IMR-90 (cell line): ENCODE measurements at regions not wholly inside any gene's neighbourhood (a gene's known extent, or its start where the extent isn't known, plus 50 kb on each side); places are given as distances from the start of the nearest gene placed in this dataset.

Experiments
- ATAC-seq: fragments of 200-7000 bp; cut with Tn5 transposase; 2 replicates; pipeline ENCODE4 v1.9.1; 2020; ENCODE audit warnings: low read depth, mild to moderate bottlenecking, moderate library complexity
- BruUV-seq: library from RNA; stranded (reverse); fragments of 400-500 nt; replicated peaks from 2 replicates; lab custom pipeline; 2021; lab: Mats Ljungman, UMichigan
- CTCF ChIA-PET: fragments of 300-600 bp; formaldehyde crosslinking; extraction: SDS; loops from one replicate; lab custom pipeline; 2021; ENCODE audit warnings: antibody characterized with exemption; lab: Yijun Ruan, JAX
- POLR2A ChIA-PET: fragments of 300-600 bp; sonication (Branson Sonifier 250); formaldehyde crosslinking; loops from one replicate; lab custom pipeline; 2022; ENCODE audit warnings: antibody characterized with exemption; ENCODE audit not compliant: unreplicated experiment; lab: Charles Lee
- DNase-seq: peaks from one replicate; pipeline ENCODE4 v3.0.0; 2013
- H2AFZ ChIP-seq: replicated peaks from 2 replicates; pipeline ENCODE3; 2013; ENCODE audit warnings: low read length, mild to moderate bottlenecking; ENCODE audit not compliant: poor library complexity
- H2AK5ac ChIP-seq: 2 replicates; pipeline ENCODE4 v1.6.1; 2013; ENCODE audit warnings: low read depth, low read length, inconsistent platforms
- H2AK9ac ChIP-seq: replicated peaks from 2 replicates; pipeline ENCODE3; 2013; ENCODE audit warnings: mild to moderate bottlenecking, low read depth, low read length, moderate library complexity; ENCODE audit not compliant: poor library complexity
- H2BK120ac ChIP-seq: 2 replicates; pipeline ENCODE4 v1.6.1; 2013; ENCODE audit warnings: low read depth, low read length, inconsistent platforms
- H2BK15ac ChIP-seq: 3 replicates; pipeline ENCODE4 v1.6.1; 2013; ENCODE audit warnings: low read depth, low read length, inconsistent platforms
- H2BK20ac ChIP-seq: 2 replicates; pipeline ENCODE4 v1.6.1; 2013; ENCODE audit warnings: low read depth, mild to moderate bottlenecking, inconsistent platforms, low read length, moderate library complexity
- H2BK5ac ChIP-seq: 2 replicates; pipeline ENCODE4 v1.6.1; 2013; ENCODE audit warnings: mild to moderate bottlenecking, low read depth, low read length, inconsistent platforms; ENCODE audit not compliant: poor library complexity, severe bottlenecking
- H3K14ac ChIP-seq: replicated peaks from 2 replicates; pipeline ENCODE4 v1.6.1; 2013; ENCODE audit warnings: low read depth, low read length, inconsistent platforms
- H3K18ac ChIP-seq: 2 replicates; pipeline ENCODE4 v1.6.1; 2013; ENCODE audit warnings: low read depth, low read length, control low read depth
- H3K23ac ChIP-seq: 2 replicates; pipeline ENCODE4 v1.6.1; 2013; ENCODE audit warnings: low read depth, low read length, inconsistent platforms
- H3K27ac ChIP-seq: 2 replicates; pipeline ENCODE4 v1.5.1; 2013; ENCODE audit warnings: mild to moderate bottlenecking, control low read depth, low read length; ENCODE audit not compliant: insufficient read depth
- H3K27me3 ChIP-seq: 2 replicates; pipeline ENCODE4 v1.6.1; 2013; ENCODE audit warnings: low read length; ENCODE audit not compliant: control insufficient read depth, insufficient read depth
- H3K36me3 ChIP-seq: 2 replicates; pipeline ENCODE4 v1.6.1; 2013; ENCODE audit warnings: low read length, mixed read lengths; ENCODE audit not compliant: control insufficient read depth, insufficient read depth
- H3K4ac ChIP-seq: 2 replicates; pipeline ENCODE4 v1.6.1; 2013; ENCODE audit warnings: low read depth, low read length, inconsistent platforms
- H3K4me1 ChIP-seq: 2 replicates; pipeline ENCODE4 v1.6.1; 2013; ENCODE audit warnings: low read length, mixed read lengths; ENCODE audit not compliant: control insufficient read depth, insufficient read depth
- H3K4me2 ChIP-seq: 2 replicates; pipeline ENCODE4 v1.6.1; 2013; ENCODE audit warnings: low read depth, mild to moderate bottlenecking, control low read depth, low read length, moderate library complexity
- H3K4me3 ChIP-seq: 2 replicates; pipeline ENCODE4 v1.5.1; 2013; ENCODE audit warnings: low read depth, mild to moderate bottlenecking, control low read depth, low read length, moderate library complexity; ENCODE audit not compliant: insufficient read depth
- H3K56ac ChIP-seq: 2 replicates; pipeline ENCODE4 v1.6.1; 2013; ENCODE audit warnings: low read length, inconsistent platforms; ENCODE audit not compliant: insufficient read depth; ENCODE audit errors: extremely low read depth
- H3K79me1 ChIP-seq, 2 experiments: 2 replicates each; pipeline ENCODE4 v1.6.1; 2013; ENCODE audit warnings: low read length in 2 of 2, inconsistent platforms in 1 of 2, low read depth in 1 of 2
- H3K9ac ChIP-seq: 2 replicates; pipeline ENCODE4 v1.6.1; 2013; ENCODE audit warnings: low read depth, low read length, control low read depth
- H3K9me1 ChIP-seq: 2 replicates; pipeline ENCODE4 v1.6.1; 2013; ENCODE audit warnings: low read length, inconsistent platforms; ENCODE audit not compliant: insufficient read depth
- H3K9me3 ChIP-seq: 2 replicates; pipeline ENCODE4 v1.6.1; 2013; ENCODE audit warnings: low read length; ENCODE audit not compliant: control insufficient read depth, insufficient read depth
- H4K20me1 ChIP-seq: 2 replicates; pipeline ENCODE4 v1.6.1; 2013; ENCODE audit warnings: low read length, inconsistent platforms; ENCODE audit not compliant: insufficient read depth
- H4K5ac ChIP-seq: 2 replicates; pipeline ENCODE4 v1.6.1; 2013; ENCODE audit warnings: mild to moderate bottlenecking, low read depth, low read length, control low read depth
- H4K8ac ChIP-seq, 2 experiments: 2 replicates each; pipeline ENCODE4 v1.6.1; 2013; ENCODE audit warnings: low read depth in 2 of 2, low read length in 2 of 2, control low read depth in 1 of 2, inconsistent platforms in 1 of 2
- H4K91ac ChIP-seq: 2 replicates; pipeline ENCODE4 v1.6.1; 2013; ENCODE audit warnings: low read depth, low read length, inconsistent platforms; ENCODE audit not compliant: insufficient read depth
- BHLHE40 ChIP-seq: fragments of 150-350 bp; IDR thresholded peaks from 2 replicates; pipeline ENCODE4 v1.6.1; 2016; ENCODE audit warnings: mild to moderate bottlenecking, low read depth, low read length
- CEBPB ChIP-seq: IDR thresholded peaks from 2 replicates; pipeline ENCODE4 v1.6.1; 2012; ENCODE audit warnings: low read depth, low read length, improper control_type of control experiment
- CHD1 ChIP-seq: IDR thresholded peaks from 2 replicates; pipeline ENCODE4 v1.6.1; 2012; ENCODE audit warnings: low read depth, low read length, improper control_type of control experiment
- FOS ChIP-seq: fragments of 150-350 bp; IDR thresholded peaks from 2 replicates; pipeline ENCODE4 v1.6.1; 2016; ENCODE audit warnings: low read depth, low read length
- MAFK ChIP-seq: IDR thresholded peaks from 2 replicates; pipeline ENCODE4 v1.6.1; 2012; ENCODE audit warnings: low read depth, low read length, improper control_type of control experiment
- MAZ ChIP-seq: IDR thresholded peaks from 2 replicates; pipeline ENCODE4 v1.6.1; 2012; ENCODE audit warnings: low read depth, mild to moderate bottlenecking, low read length, improper control_type of control experiment, moderate library complexity, borderline replicate concordance
- MXI1 ChIP-seq: IDR thresholded peaks from 2 replicates; pipeline ENCODE4 v1.6.1; 2012; ENCODE audit warnings: low read depth, mild to moderate bottlenecking, low read length, moderate library complexity, borderline replicate concordance
- NFE2L2 ChIP-seq: fragments of 150-350 bp; IDR thresholded peaks from 2 replicates; pipeline ENCODE4 v1.6.1; 2016; ENCODE audit warnings: low read depth, mild to moderate bottlenecking, low read length
- POLR2A ChIP-seq: IDR thresholded peaks from 2 replicates; pipeline ENCODE4 v1.6.1; 2012; ENCODE audit warnings: mild to moderate bottlenecking, low read depth, low read length
- RAD21 ChIP-seq: IDR thresholded peaks from 2 replicates; pipeline ENCODE4 v1.6.1; 2012; ENCODE audit warnings: low read length, improper control_type of control experiment
- RCOR1 ChIP-seq: IDR thresholded peaks from 2 replicates; pipeline ENCODE4 v1.6.1; 2012; ENCODE audit warnings: mild to moderate bottlenecking, low read length, improper control_type of control experiment; ENCODE audit not compliant: insufficient replicate concordance
- RFX5 ChIP-seq: IDR thresholded peaks from 2 replicates; pipeline ENCODE4 v1.8.0; 2012; ENCODE audit warnings: low read depth, mild to moderate bottlenecking, low read length, moderate library complexity
- SMC3 ChIP-seq: fragments of 150-350 bp; IDR thresholded peaks from 2 replicates; pipeline ENCODE4 v1.6.1; 2016; ENCODE audit warnings: low read depth, mild to moderate bottlenecking, antibody characterized with exemption, low read length, moderate library complexity
- WGBS, 2 experiments: methylation state at CpG; one replicate each; pipeline versions ENCODE4 v1.1.5 to v1.1.7; 2013; ENCODE audit warnings: missing lambda C conversion rate in 2 of 2; ENCODE audit not compliant: insufficient read length in 1 of 2; ENCODE audit errors: extremely low coverage in 2 of 2; 5-methylcytosine and 5-hydroxymethylcytosine counted together
- dilution Hi-C: fragments of 300-500 bp; cut with HindIII; formaldehyde crosslinking; loops from one replicate; pipeline ENCODE4 v1.14.3; 2018; ENCODE audit warnings: low sequenced_read_pairs; ENCODE audit not compliant: unreplicated experiment
- in situ Hi-C: fragments of 300-500 bp; cut with MboI; formaldehyde crosslinking; loops from 3 replicates; pipeline ENCODE4 v1.14.3; 2019; ENCODE audit warnings: low sequenced_read_pairs, inconsistent platforms, mixed read lengths
- intact Hi-C: fragments of 100-400 bp; cut with micrococcal nuclease; formaldehyde crosslinking; loops from 2 replicates; pipeline ENCODE4 v1.10.0; 2022
- TF ChIP-seq, protein P1 (sequence below): fragments of 150-350 bp; IDR thresholded peaks from 2 replicates; pipeline ENCODE4 v1.6.1; 2016; ENCODE audit warnings: low read depth, mild to moderate bottlenecking, low read length, moderate library complexity, borderline replicate concordance
- TF ChIP-seq, protein P2 (sequence below): fragments of 150-350 bp; IDR thresholded peaks from 2 replicates; pipeline ENCODE4 v1.6.1; 2017; ENCODE audit warnings: mild to moderate bottlenecking, antibody characterized with exemption, low read length, low read depth
- TF ChIP-seq, protein P3 (sequence below): conservative IDR thresholded peaks from 2 replicates; pipeline ENCODE4 v1.5.1; 2012; ENCODE audit warnings: mild to moderate bottlenecking, low read depth, low read length, improper control_type of control experiment

DNA sequence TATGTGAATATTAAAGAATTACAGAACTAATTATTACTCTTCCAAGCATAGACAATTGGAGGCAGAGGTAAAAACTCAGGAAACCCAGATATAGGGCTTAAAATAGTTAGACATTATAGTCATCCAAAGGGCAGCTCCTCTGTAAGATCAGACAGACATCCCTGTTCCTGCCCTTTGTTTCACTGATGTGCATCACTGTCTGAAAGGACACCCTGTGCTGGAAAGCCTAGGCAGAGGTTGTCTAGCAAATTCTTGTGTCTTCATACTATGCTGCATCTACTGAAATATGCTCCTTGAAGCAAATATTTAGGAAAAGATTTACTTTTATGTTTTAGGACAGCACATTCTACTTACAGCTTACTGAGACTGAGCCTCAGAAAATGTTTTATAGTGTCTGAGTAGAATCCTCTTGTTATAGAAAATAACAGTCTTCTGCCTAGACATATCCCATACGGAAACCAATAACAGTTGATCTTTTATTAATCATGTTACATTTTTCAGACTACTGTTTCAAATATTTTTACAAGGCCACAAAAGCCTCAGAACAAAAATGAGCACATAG is 977.3 kb upstream of the CDH2 start:
- Histone ChIP-seq H3K4me1 (peaks cover 9% of the 10 kb centered on the region), H4K91ac (peak overlapping the region; percentile 93), H3K9me3 (no peaks in the 10 kb centered on the region), H2BK5ac (peak overlapping the region; percentile 94), H3K36me3 (no peaks in the 10 kb centered on the region), H3K4me2 (peak overlapping the region; percentile 42; the same call in 1 of the 2 replicates), H2AK5ac (peak overlapping the region; percentile 99), H2AFZ (no peak overlapping the region), H4K5ac (peak overlapping the region; percentile 92), H2AK9ac (no peak overlapping the region), H3K9me1 (no peaks in the 10 kb centered on the region), H3K4ac (peak overlapping the region; percentile 98), H2BK120ac (peak overlapping the region; percentile 99), H3K27me3 (no peaks in the 10 kb centered on the region), H3K27ac (peak overlapping the region; percentile 96), H2BK15ac (peak overlapping the region; percentile 80), H2BK20ac (peak overlapping the region; percentile 95), H4K8ac (peak overlapping the region; percentile 69 to 98), H3K9ac (peak overlapping the region; percentile 77), H4K20me1 (no peaks in the 10 kb centered on the region), H3K18ac (peak overlapping the region; percentile 97), H3K79me1 (no peaks in the 10 kb centered on the region; a peak in 1 of 4 replicates), H3K23ac (peak overlapping the region; percentile 75; the same call in 1 of the 2 replicates), H3K14ac (peak overlapping the region; percentile 87), H3K56ac (peak overlapping the region; percentile 95), H3K4me3 (no peak overlapping the region)
- ChIA-PET POLR2A (no interaction called here), CTCF (no interaction called here)
- BruUV-seq, result no TSS peak
- ATAC-seq (peak; percentile 55), DNase-seq (peak; percentile 49)
- in situ Hi-C loops, result no loop called here
- whole genome bisulfite sequencing, 2 experiments, result no CpG with 5 or more reads among the region's 1 CpG
- dilution Hi-C loops, result no loop called here
- no peak for TF ChIP-seq POLR2A
- TF ChIP-seq FOS, result no peak
- TF ChIP-seq, protein P1, sequence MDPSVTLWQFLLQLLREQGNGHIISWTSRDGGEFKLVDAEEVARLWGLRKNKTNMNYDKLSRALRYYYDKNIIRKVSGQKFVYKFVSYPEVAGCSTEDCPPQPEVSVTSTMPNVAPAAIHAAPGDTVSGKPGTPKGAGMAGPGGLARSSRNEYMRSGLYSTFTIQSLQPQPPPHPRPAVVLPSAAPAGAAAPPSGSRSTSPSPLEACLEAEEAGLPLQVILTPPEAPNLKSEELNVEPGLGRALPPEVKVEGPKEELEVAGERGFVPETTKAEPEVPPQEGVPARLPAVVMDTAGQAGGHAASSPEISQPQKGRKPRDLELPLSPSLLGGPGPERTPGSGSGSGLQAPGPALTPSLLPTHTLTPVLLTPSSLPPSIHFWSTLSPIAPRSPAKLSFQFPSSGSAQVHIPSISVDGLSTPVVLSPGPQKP, result no peak
- TF ChIP-seq CHD1, result no peak
- TF ChIP-seq RCOR1, result no peak
- TF ChIP-seq RFX5, result no peak
- TF ChIP-seq SMC3, result no peak
- TF ChIP-seq, protein P2, sequence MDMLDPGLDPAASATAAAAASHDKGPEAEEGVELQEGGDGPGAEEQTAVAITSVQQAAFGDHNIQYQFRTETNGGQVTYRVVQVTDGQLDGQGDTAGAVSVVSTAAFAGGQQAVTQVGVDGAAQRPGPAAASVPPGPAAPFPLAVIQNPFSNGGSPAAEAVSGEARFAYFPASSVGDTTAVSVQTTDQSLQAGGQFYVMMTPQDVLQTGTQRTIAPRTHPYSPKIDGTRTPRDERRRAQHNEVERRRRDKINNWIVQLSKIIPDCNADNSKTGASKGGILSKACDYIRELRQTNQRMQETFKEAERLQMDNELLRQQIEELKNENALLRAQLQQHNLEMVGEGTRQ, result no peak
- no peak for TF ChIP-seq NFE2L2
- no peak for TF ChIP-seq CEBPB
- TF ChIP-seq MAFK, result no peak
- no peak for TF ChIP-seq MAZ
- TF ChIP-seq BHLHE40, result no peak
- TF ChIP-seq, protein P3, sequence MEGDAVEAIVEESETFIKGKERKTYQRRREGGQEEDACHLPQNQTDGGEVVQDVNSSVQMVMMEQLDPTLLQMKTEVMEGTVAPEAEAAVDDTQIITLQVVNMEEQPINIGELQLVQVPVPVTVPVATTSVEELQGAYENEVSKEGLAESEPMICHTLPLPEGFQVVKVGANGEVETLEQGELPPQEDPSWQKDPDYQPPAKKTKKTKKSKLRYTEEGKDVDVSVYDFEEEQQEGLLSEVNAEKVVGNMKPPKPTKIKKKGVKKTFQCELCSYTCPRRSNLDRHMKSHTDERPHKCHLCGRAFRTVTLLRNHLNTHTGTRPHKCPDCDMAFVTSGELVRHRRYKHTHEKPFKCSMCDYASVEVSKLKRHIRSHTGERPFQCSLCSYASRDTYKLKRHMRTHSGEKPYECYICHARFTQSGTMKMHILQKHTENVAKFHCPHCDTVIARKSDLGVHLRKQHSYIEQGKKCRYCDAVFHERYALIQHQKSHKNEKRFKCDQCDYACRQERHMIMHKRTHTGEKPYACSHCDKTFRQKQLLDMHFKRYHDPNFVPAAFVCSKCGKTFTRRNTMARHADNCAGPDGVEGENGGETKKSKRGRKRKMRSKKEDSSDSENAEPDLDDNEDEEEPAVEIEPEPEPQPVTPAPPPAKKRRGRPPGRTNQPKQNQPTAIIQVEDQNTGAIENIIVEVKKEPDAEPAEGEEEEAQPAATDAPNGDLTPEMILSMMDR, result no peak
- TF ChIP-seq MXI1, result no peak
- no peak for TF ChIP-seq RAD21
- intact Hi-C loops, result no loop called here
